ENCODE measurements at regions not wholly inside any gene's neighbourhood (a gene's known extent, or its start where the extent isn't known, plus 50 kb on each side); places are given as distances from the start of the nearest gene placed in this dataset.
"Not testable (repeated sequence)": the region's sequence is repeated elsewhere in the genome, so short reads cannot be mapped to it uniquely, and the experiment has no call there.

GRCh38 chr17:20681746-20682722 lies 102.5 kb downstream of the CDRT15L2 start:
- H3K79me2 ChIP-seq (ENCODE audit: insufficient read depth, low read length); H3K36me3 ChIP-seq (ENCODE audit: insufficient read depth, low read length); H3F3A ChIP-seq (ENCODE audit: low read depth); H3K4me3 ChIP-seq (ENCODE audit: low read length, poor library complexity, severe bottlenecking); H3K9me3 ChIP-seq (ENCODE audit: insufficient read depth, low read depth, low read length); H3K27me3 ChIP-seq (ENCODE audit: insufficient read depth, low read length, poor library complexity, severe bottlenecking); H4K20me1 ChIP-seq (ENCODE audit: insufficient read depth, low read length, poor library complexity, severe bottlenecking); H3K9me2 ChIP-seq (replicated peaks; ENCODE audit: low read depth, low read length); H2AFZ ChIP-seq (ENCODE audit: low read length); H3K4me1 ChIP-seq (ENCODE audit: insufficient read depth, low read length, poor library complexity, severe bottlenecking); H3K4me2 ChIP-seq (ENCODE audit: low read depth, low read length, poor library complexity, severe bottlenecking); H3K9ac ChIP-seq (ENCODE audit: low read depth, low read length, poor library complexity, severe bottlenecking): not testable (repeated sequence)

GRCh38 chr17:20683651-20684229 lies 104.2 kb downstream of the CDRT15L2 start:
- not testable (repeated sequence) for H3K4me1 ChIP-seq (ENCODE audit: insufficient read depth, low read length, poor library complexity, severe bottlenecking); H3K79me2 ChIP-seq (ENCODE audit: insufficient read depth, low read length); H3K36me3 ChIP-seq (ENCODE audit: insufficient read depth, low read length); H3K27me3 ChIP-seq (ENCODE audit: insufficient read depth, low read length, poor library complexity, severe bottlenecking); H3K9ac ChIP-seq (ENCODE audit: low read depth, low read length, poor library complexity, severe bottlenecking); H3K4me3 ChIP-seq (ENCODE audit: low read length, poor library complexity, severe bottlenecking); H4K20me1 ChIP-seq (ENCODE audit: insufficient read depth, low read length, poor library complexity, severe bottlenecking); H3K4me2 ChIP-seq (ENCODE audit: low read depth, low read length, poor library complexity, severe bottlenecking); H3K9me2 ChIP-seq (replicated peaks; ENCODE audit: low read depth, low read length); H2AFZ ChIP-seq (ENCODE audit: low read length); H3F3A ChIP-seq (ENCODE audit: low read depth); H3K9me3 ChIP-seq (ENCODE audit: insufficient read depth, low read depth, low read length)

- not testable (repeated sequence) for H3K4me2 ChIP-seq (ENCODE audit: low read depth, low read length, poor library complexity, severe bottlenecking); H3K9me3 ChIP-seq (ENCODE audit: insufficient read depth, low read depth, low read length); H3K27me3 ChIP-seq (ENCODE audit: insufficient read depth, low read length, poor library complexity, severe bottlenecking); H4K20me1 ChIP-seq (ENCODE audit: insufficient read depth, low read length, poor library complexity, severe bottlenecking); H3K4me3 ChIP-seq (ENCODE audit: low read length, poor library complexity, severe bottlenecking); H3K9ac ChIP-seq (ENCODE audit: low read depth, low read length, poor library complexity, severe bottlenecking); H2AFZ ChIP-seq (ENCODE audit: low read length); H3K9me2 ChIP-seq (replicated peaks; ENCODE audit: low read depth, low read length); H3F3A ChIP-seq (ENCODE audit: low read depth); H3K36me3 ChIP-seq (ENCODE audit: insufficient read depth, low read length); H3K4me1 ChIP-seq (ENCODE audit: insufficient read depth, low read length, poor library complexity, severe bottlenecking); H3K79me2 ChIP-seq (ENCODE audit: insufficient read depth, low read length)
These were observed 105.5 kb downstream of the CDRT15L2 start for GRCh38 chr17:20684975-20685374.

DNA sequence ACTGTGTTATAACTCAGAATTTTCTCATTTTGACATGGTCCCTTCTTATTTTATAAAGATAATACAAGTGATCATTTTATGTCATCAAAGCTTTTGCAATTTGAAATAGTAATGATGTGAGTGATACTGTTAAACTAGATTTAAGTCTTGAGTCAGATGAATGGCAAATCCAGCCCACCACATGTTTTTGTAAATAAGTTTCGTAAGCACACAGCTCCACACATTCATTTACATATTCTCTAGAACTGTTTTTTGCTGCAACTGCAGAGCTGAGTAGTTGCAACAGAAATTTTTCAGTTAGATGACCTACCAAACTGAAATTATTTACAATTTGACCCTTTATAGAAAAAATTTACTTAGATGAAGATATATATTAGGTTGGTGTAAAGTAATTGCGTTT lies 108.1 kb downstream of the CDRT15L2 start:
- H4K20me1 ChIP-seq (ENCODE audit: insufficient read depth, low read length, poor library complexity, severe bottlenecking); H3K4me1 ChIP-seq (ENCODE audit: insufficient read depth, low read length, poor library complexity, severe bottlenecking); H3F3A ChIP-seq (ENCODE audit: low read depth); H2AFZ ChIP-seq (ENCODE audit: low read length); H3K4me2 ChIP-seq (ENCODE audit: low read depth, low read length, poor library complexity, severe bottlenecking); H3K9me3 ChIP-seq (ENCODE audit: insufficient read depth, low read depth, low read length); H3K9me2 ChIP-seq (replicated peaks; ENCODE audit: low read depth, low read length); H3K79me2 ChIP-seq (ENCODE audit: insufficient read depth, low read length); H3K9ac ChIP-seq (ENCODE audit: low read depth, low read length, poor library complexity, severe bottlenecking); H3K36me3 ChIP-seq (ENCODE audit: insufficient read depth, low read length); H3K4me3 ChIP-seq (ENCODE audit: low read length, poor library complexity, severe bottlenecking); H3K27me3 ChIP-seq (ENCODE audit: insufficient read depth, low read length, poor library complexity, severe bottlenecking): not testable (repeated sequence)

GRCh38 chr17:20689170-20689749 lies 109.7 kb downstream of the CDRT15L2 start:
- not testable (repeated sequence) for H3K9me3 ChIP-seq (ENCODE audit: insufficient read depth, low read depth, low read length); H3K36me3 ChIP-seq (ENCODE audit: insufficient read depth, low read length); H3K79me2 ChIP-seq (ENCODE audit: insufficient read depth, low read length); H3K9me2 ChIP-seq (replicated peaks; ENCODE audit: low read depth, low read length); H3K4me3 ChIP-seq (ENCODE audit: low read length, poor library complexity, severe bottlenecking); H3K27me3 ChIP-seq (ENCODE audit: insufficient read depth, low read length, poor library complexity, severe bottlenecking); H3K4me2 ChIP-seq (ENCODE audit: low read depth, low read length, poor library complexity, severe bottlenecking); H4K20me1 ChIP-seq (ENCODE audit: insufficient read depth, low read length, poor library complexity, severe bottlenecking); H3K9ac ChIP-seq (ENCODE audit: low read depth, low read length, poor library complexity, severe bottlenecking); H3F3A ChIP-seq (ENCODE audit: low read depth); H3K4me1 ChIP-seq (ENCODE audit: insufficient read depth, low read length, poor library complexity, severe bottlenecking); H2AFZ ChIP-seq (ENCODE audit: low read length)

- not testable (repeated sequence) for H2AFZ ChIP-seq (ENCODE audit: low read length); H4K20me1 ChIP-seq (ENCODE audit: insufficient read depth, low read length, poor library complexity, severe bottlenecking); H3K36me3 ChIP-seq (ENCODE audit: insufficient read depth, low read length); H3F3A ChIP-seq (ENCODE audit: low read depth); H3K79me2 ChIP-seq (ENCODE audit: insufficient read depth, low read length); H3K4me2 ChIP-seq (ENCODE audit: low read depth, low read length, poor library complexity, severe bottlenecking); H3K9me2 ChIP-seq (replicated peaks; ENCODE audit: low read depth, low read length); H3K9me3 ChIP-seq (ENCODE audit: insufficient read depth, low read depth, low read length); H3K4me1 ChIP-seq (ENCODE audit: insufficient read depth, low read length, poor library complexity, severe bottlenecking); H3K9ac ChIP-seq (ENCODE audit: low read depth, low read length, poor library complexity, severe bottlenecking); H3K27me3 ChIP-seq (ENCODE audit: insufficient read depth, low read length, poor library complexity, severe bottlenecking); H3K4me3 ChIP-seq (ENCODE audit: low read length, poor library complexity, severe bottlenecking)
These were observed 113.2 kb downstream of the CDRT15L2 start for GRCh38 chr17:20692706-20693105.

- not testable (repeated sequence) for H4K20me1 ChIP-seq (ENCODE audit: insufficient read depth, low read length, poor library complexity, severe bottlenecking); H3F3A ChIP-seq (ENCODE audit: low read depth); H3K36me3 ChIP-seq (ENCODE audit: insufficient read depth, low read length); H2AFZ ChIP-seq (ENCODE audit: low read length); H3K9me2 ChIP-seq (replicated peaks; ENCODE audit: low read depth, low read length); H3K9me3 ChIP-seq (ENCODE audit: insufficient read depth, low read depth, low read length); H3K79me2 ChIP-seq (ENCODE audit: insufficient read depth, low read length); H3K27me3 ChIP-seq (ENCODE audit: insufficient read depth, low read length, poor library complexity, severe bottlenecking); H3K9ac ChIP-seq (ENCODE audit: low read depth, low read length, poor library complexity, severe bottlenecking); H3K4me1 ChIP-seq (ENCODE audit: insufficient read depth, low read length, poor library complexity, severe bottlenecking); H3K4me2 ChIP-seq (ENCODE audit: low read depth, low read length, poor library complexity, severe bottlenecking); H3K4me3 ChIP-seq (ENCODE audit: low read length, poor library complexity, severe bottlenecking)
These were observed 116.3 kb downstream of the CDRT15L2 start for GRCh38 chr17:20695871-20696270.

All from Loucy (cell line).